Peyer's patch (tissue), 4 donors: ENCODE measurements at regions not wholly inside any gene's neighbourhood (a gene's known extent, or its start where the extent isn't known, plus 50 kb on each side); places are given as distances from the start of the nearest gene placed in this dataset.

Experiments used
- POLR2A ChIP-seq, 2 donors: fragments of 450-650 bp; IDR thresholded peaks; one replicate each; pipeline ENCODE4 v1.5.1; 2017; ENCODE audit warnings: antibody characterized with exemption in 2 of 2, mild to moderate bottlenecking in 2 of 2, moderate library complexity in 2 of 2
- TF ChIP-seq, protein P1 (sequence below), 6 experiments: fragments of 450-650 bp in 4 of 6; fragments of 200-600 bp in 2 of 6; sonication (generic) in 1 of 6; IDR thresholded peaks; one replicate each; pipeline ENCODE4 v1.5.1; 2017 to 2019; ENCODE audit warnings: antibody characterized with exemption in 6 of 6, mild to moderate bottlenecking in 3 of 6, moderate library complexity in 1 of 6

DNA sequence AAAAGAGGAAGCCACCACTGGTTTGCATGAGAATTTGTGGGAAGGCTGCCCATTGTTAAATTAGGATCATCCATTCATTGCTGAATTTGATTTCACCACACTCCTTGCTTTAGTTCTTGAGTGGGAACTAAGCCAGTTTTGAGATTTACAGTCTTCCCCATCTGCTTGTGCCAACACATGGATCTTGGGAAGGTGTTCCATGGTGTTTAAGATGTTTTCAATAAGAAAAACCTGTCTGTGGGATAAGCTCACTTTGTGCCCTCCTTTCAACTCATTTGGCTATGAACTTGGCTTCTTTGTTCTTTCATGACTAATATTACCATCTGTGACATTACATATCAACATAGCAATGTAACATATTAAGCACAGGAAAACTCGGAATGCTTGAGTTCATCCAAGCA is 73.2 kb downstream of the INHBA start:
- TF ChIP-seq, protein P1, sequence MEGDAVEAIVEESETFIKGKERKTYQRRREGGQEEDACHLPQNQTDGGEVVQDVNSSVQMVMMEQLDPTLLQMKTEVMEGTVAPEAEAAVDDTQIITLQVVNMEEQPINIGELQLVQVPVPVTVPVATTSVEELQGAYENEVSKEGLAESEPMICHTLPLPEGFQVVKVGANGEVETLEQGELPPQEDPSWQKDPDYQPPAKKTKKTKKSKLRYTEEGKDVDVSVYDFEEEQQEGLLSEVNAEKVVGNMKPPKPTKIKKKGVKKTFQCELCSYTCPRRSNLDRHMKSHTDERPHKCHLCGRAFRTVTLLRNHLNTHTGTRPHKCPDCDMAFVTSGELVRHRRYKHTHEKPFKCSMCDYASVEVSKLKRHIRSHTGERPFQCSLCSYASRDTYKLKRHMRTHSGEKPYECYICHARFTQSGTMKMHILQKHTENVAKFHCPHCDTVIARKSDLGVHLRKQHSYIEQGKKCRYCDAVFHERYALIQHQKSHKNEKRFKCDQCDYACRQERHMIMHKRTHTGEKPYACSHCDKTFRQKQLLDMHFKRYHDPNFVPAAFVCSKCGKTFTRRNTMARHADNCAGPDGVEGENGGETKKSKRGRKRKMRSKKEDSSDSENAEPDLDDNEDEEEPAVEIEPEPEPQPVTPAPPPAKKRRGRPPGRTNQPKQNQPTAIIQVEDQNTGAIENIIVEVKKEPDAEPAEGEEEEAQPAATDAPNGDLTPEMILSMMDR (IDR thresholded peaks at IDR 0.05): no peak
- TF ChIP-seq POLR2A (IDR thresholded peaks at IDR 0.05): no peak
